SU-DHL-6 (cell line): ENCODE measurements at regions not wholly inside any gene's neighbourhood (a gene's known extent, or its start where the extent isn't known, plus 50 kb on each side); places are given as distances from the start of the nearest gene placed in this dataset.
"Not testable (repeated sequence)": the region's sequence is repeated elsewhere in the genome, so short reads cannot be mapped to it uniquely, and the experiment has no call there.

ENCODE experiments used
- H2AFZ ChIP-seq: fragments of 200-600 bp; sonication (generic); 2 replicates; pipeline ENCODE4 v1.6.1; 2014; ENCODE audit warnings: low read depth, mild to moderate bottlenecking, moderate library complexity, mixed read lengths, antibody characterized with exemption, low read length; ENCODE audit not compliant: severe bottlenecking
- H3F3A ChIP-seq: fragments of 200-600 bp; shearing (Covaris generic); 2 replicates; pipeline ENCODE4 v1.6.0; 2016; ENCODE audit warnings: antibody characterized with exemption, mild to moderate bottlenecking; ENCODE audit not compliant: insufficient read depth
- H3K27ac ChIP-seq: fragments of 200-600 bp; sonication (generic); 2 replicates; pipeline ENCODE4 v1.5.1; 2016; ENCODE audit warnings: low read depth, mild to moderate bottlenecking, low read length, moderate library complexity, mixed read lengths
- H3K27me3 ChIP-seq: fragments of 200-600 bp; sonication (generic), shearing (Covaris generic); 2 replicates; pipeline ENCODE4 v1.6.0; 2014; ENCODE audit warnings: mild to moderate bottlenecking, low read length
- H3K36me3 ChIP-seq: fragments of 200-600 bp; sonication (generic); 2 replicates; pipeline ENCODE4 v1.6.1; 2014; ENCODE audit warnings: mild to moderate bottlenecking, low read length, mixed read lengths
- H3K4me2 ChIP-seq: fragments of 300-600, 200-600 bp; shearing (Covaris generic), sonication (generic); 2 replicates; pipeline ENCODE4 v1.6.0; 2014; ENCODE audit warnings: low read length, low read depth, mild to moderate bottlenecking; ENCODE audit not compliant: poor library complexity, severe bottlenecking
- H3K4me3 ChIP-seq: fragments of 200-600 bp; sonication (generic); 2 replicates; pipeline ENCODE4 v1.5.1; 2014; ENCODE audit warnings: antibody characterized with exemption, low read length, mild to moderate bottlenecking, mixed read lengths; ENCODE audit not compliant: insufficient read depth, poor library complexity, severe bottlenecking
- H3K79me2 ChIP-seq: fragments of 200-600 bp; sonication (generic); 2 replicates; pipeline ENCODE4 v1.6.1; 2014; ENCODE audit warnings: mild to moderate bottlenecking, low read length, moderate library complexity; ENCODE audit not compliant: insufficient read depth
- H3K9ac ChIP-seq: fragments of 200-600 bp; sonication (generic); 2 replicates; pipeline ENCODE4 v1.7.0; 2014; ENCODE audit warnings: mild to moderate bottlenecking, low read length
- H3K9me2 ChIP-seq: fragments of 200-600 bp; sonication (generic); replicated peaks from 2 replicates; pipeline ENCODE4 v1.6.1; 2014; ENCODE audit warnings: low read length; ENCODE audit not compliant: insufficient read depth
- H3K9me3 ChIP-seq: fragments of 200-600 bp; sonication (generic); 2 replicates; pipeline ENCODE4 v1.6.1; 2014; ENCODE audit warnings: low read length, mixed read lengths; ENCODE audit not compliant: insufficient read depth
- H4K20me1 ChIP-seq: fragments of 200-600 bp; sonication (generic); 2 replicates; pipeline ENCODE4 v1.6.1; 2014; ENCODE audit warnings: low read depth, mild to moderate bottlenecking, antibody characterized with exemption, low read length, moderate library complexity, mixed read lengths
- EZH2phosphoT487 ChIP-seq: fragments of 200-600 bp; sonication (generic), shearing (Covaris generic); conservative IDR thresholded peaks from 2 replicates; pipeline ENCODE4 v1.6.1; 2018; ENCODE audit warnings: mild to moderate bottlenecking, antibody characterized with exemption, low read length, moderate library complexity, mixed read lengths
- TF ChIP-seq, protein P1 (sequence below): fragments of 200-600 bp; sonication (generic); IDR thresholded peaks from one replicate; pipeline ENCODE4 v1.5.1; 2017; ENCODE audit warnings: antibody characterized with exemption, mild to moderate bottlenecking, low read length, moderate library complexity; ENCODE audit not compliant: insufficient read depth, poor library complexity, severe bottlenecking

DNA sequence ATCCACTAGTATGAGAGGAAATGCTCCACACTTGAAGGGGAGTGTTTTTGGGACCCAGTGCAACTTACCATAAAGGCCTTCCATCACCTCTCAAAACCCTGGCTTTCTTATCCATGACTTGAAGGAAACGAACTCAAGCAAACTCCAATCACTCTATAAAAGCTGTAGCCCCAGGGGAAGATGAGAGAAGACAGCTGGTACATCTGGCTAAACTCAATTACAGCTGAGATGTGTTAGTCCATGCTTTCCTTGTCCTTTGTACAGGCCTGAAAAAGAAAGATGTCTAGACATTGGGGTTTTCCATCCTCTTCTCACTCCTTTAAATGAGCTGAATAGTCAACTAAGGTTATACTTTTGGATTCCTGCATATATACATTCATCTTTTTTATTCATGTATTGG, 89.5 kb upstream of the ANKRD30A start:
- H3K4me3 ChIP-seq, result no peak overlapping the region
- H3K27ac ChIP-seq, result no peak overlapping the region
- H3F3A ChIP-seq, result no peaks in the 10 kb centered on the region
- no peaks in the 10 kb centered on the region for H3K27me3 ChIP-seq
- no peak overlapping the region for H3K4me2 ChIP-seq
- no peaks in the 10 kb centered on the region for H3K9me2 ChIP-seq
- no peak overlapping the region for H3K9ac ChIP-seq
- H2AFZ ChIP-seq, result no peak overlapping the region
- no peaks in the 10 kb centered on the region for H4K20me1 ChIP-seq
- H3K79me2 ChIP-seq, result no peaks in the 10 kb centered on the region
- no peak for TF ChIP-seq EZH2phosphoT487
- TF ChIP-seq, protein P1, sequence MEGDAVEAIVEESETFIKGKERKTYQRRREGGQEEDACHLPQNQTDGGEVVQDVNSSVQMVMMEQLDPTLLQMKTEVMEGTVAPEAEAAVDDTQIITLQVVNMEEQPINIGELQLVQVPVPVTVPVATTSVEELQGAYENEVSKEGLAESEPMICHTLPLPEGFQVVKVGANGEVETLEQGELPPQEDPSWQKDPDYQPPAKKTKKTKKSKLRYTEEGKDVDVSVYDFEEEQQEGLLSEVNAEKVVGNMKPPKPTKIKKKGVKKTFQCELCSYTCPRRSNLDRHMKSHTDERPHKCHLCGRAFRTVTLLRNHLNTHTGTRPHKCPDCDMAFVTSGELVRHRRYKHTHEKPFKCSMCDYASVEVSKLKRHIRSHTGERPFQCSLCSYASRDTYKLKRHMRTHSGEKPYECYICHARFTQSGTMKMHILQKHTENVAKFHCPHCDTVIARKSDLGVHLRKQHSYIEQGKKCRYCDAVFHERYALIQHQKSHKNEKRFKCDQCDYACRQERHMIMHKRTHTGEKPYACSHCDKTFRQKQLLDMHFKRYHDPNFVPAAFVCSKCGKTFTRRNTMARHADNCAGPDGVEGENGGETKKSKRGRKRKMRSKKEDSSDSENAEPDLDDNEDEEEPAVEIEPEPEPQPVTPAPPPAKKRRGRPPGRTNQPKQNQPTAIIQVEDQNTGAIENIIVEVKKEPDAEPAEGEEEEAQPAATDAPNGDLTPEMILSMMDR, result no peak
- no peaks in the 10 kb centered on the region for H3K9me3 ChIP-seq
- no peaks in the 10 kb centered on the region for H3K36me3 ChIP-seq

DNA sequence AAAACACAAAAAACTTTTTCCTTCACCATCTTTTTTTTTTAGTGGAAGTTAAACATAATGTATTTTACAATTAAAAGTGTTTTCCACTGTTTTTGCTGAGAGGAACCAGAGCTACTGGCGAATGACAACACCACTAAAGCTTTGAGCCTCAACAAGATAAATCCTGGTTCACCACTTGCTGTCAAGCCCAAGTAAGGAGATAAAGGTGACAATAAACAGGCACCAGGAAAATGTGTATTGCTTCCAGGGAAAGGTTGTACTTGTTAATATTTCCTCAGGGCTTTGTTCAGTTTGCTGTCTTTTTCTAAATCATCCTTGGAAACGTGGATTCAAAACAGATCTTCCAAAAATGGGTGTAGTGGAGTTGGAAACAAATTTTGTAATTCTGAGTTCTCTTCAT, 109.9 kb upstream of the ANKRD30A start:
- H4K20me1 ChIP-seq, result no peaks in the 10 kb centered on the region
- no peaks in the 10 kb centered on the region for H3F3A ChIP-seq
- H3K79me2 ChIP-seq, result no peaks in the 10 kb centered on the region
- no peak overlapping the region for H2AFZ ChIP-seq
- TF ChIP-seq, protein P1, result no peak
- TF ChIP-seq EZH2phosphoT487, result no peak
- H3K36me3 ChIP-seq, result no peaks in the 10 kb centered on the region
- no peak overlapping the region for H3K4me3 ChIP-seq
- no peak overlapping the region for H3K27ac ChIP-seq
- no peaks in the 10 kb centered on the region for H3K27me3 ChIP-seq
- no peak overlapping the region for H3K4me2 ChIP-seq
- H3K9me3 ChIP-seq, result no peaks in the 10 kb centered on the region
- no peaks in the 10 kb centered on the region for H3K9me2 ChIP-seq
- H3K9ac ChIP-seq, result no peak overlapping the region

DNA sequence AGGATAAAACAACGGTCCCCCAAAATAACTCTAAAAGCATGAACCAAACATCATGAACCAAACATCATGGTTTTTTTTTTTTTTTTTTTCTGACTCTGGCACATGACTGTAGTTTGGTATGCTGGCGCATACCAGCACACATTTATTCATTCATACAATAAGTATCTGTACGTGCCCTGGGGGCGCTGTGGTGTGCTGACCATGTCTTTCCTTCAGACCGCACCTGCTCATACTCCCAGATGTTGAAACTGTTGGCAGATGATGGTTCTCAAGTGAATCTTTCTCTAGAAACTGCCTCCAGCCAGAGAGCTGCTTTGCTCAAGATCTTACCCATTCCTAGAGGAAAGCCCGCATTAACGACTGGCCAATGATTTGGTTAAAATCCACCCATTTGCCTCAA, 114.7 kb upstream of the ANKRD30A start:
- Histone ChIP-seq H3K36me3 (no peaks in the 10 kb centered on the region), H3K27ac (no peak overlapping the region), H3K4me3 (no peak overlapping the region), H3K9me2 (no peaks in the 10 kb centered on the region), H3K9me3 (no peaks in the 10 kb centered on the region), H4K20me1 (no peaks in the 10 kb centered on the region), H3K79me2 (no peaks in the 10 kb centered on the region), H3K27me3 (no peaks in the 10 kb centered on the region), H3F3A (no peaks in the 10 kb centered on the region), H2AFZ (no peak overlapping the region), H3K9ac (no peak overlapping the region), H3K4me2 (no peak overlapping the region)
- TF ChIP-seq, protein P1, result no peak
- no peak for TF ChIP-seq EZH2phosphoT487

DNA sequence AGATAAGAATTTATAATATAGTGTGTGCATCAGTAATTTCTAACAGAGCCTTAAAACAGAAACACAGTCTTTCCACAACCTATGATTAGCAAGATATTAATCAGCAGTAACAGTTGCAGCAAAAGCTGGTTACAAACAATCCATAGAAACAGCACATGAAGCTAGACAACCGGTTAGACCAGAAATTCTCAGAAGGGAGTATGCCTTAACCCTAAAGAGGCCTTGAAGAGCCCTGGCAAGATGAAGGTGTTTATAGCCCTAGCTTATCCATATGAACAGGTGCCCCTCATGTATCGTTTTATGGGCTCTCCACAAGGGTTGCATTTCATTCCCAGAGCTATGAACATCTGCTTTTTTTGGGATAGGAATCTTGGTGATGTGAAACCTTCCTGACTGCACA, 117.1 kb upstream of the ANKRD30A start:
- H3K27ac ChIP-seq, H3K4me2 ChIP-seq, H3K79me2 ChIP-seq, H4K20me1 ChIP-seq, H3K36me3 ChIP-seq, H2AFZ ChIP-seq, H3K27me3 ChIP-seq, H3F3A ChIP-seq, H3K9ac ChIP-seq, H3K9me3 ChIP-seq, H3K4me3 ChIP-seq, H3K9me2 ChIP-seq: not testable (repeated sequence)
